NCI-H510A (cell line): ENCODE measurements at regions not wholly inside any gene's neighbourhood (a gene's known extent, or its start where the extent isn't known, plus 50 kb on each side); places are given as distances from the start of the nearest gene placed in this dataset.

Experiments used
- DNase-seq: peaks from one replicate; lab custom pipeline; 2025; lab: John Stamatoyannopoulos, UW

DNA sequence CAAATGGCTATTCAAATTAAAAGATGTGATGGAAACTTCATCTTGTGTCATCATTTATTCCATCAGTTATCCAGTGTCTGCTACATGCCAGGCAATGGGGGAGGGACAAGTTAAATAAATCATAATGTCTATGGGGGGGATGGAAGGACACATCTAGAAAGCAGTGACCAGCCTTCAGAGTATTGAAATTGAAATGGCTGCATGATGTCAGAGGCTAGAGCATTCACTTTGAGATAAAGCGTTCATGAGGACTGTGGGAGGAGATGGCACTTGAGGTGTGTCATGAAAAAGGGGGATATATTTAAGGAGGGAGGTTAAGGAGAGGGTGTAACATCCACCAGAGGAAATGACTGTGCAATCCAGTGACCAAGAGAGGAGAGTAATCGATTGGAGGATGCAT, 50.6 kb downstream of the SLIT2 start:
- no peak for DNase-seq

DNA sequence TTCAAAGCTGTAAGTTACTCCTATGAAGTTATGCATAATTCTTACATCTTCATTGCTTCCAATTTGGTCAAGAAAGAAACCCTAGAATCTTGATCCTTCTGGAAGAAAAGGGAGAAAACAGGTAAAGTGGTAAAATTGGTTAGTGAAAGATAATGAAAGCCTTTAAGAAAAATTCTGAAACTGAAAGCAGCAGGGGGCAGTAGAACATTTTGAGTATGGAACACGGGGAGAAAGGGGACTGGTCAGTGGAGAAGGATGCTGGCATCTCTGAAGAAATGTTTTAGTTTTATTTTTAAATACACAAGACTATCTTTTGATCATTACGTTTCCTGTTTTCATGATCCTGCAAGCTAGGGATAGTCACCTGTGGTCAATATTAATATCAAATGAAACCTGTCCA, 54.3 kb downstream of the SLIT2 start:
- no peak for DNase-seq

DNA sequence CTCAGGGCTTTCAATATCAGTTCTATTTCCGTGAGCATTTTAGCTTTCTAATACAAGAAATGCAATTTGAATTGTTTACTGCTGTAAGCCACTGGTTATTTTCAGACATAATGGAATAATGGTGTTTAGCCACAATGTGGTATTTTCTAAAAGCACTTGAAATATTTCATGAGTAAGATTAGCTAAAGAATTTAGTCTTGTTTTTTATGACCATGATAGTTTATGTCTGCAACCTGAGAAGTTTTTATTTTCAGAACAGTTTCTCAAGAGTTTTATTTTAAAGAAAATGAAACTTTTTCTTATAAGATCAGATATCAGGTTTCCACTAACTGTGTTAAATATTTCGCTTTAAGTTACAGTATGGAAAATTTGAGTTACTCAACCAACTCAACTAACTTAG, 60.2 kb downstream of the SLIT2 start:
- DNase-seq: no peak

DNA sequence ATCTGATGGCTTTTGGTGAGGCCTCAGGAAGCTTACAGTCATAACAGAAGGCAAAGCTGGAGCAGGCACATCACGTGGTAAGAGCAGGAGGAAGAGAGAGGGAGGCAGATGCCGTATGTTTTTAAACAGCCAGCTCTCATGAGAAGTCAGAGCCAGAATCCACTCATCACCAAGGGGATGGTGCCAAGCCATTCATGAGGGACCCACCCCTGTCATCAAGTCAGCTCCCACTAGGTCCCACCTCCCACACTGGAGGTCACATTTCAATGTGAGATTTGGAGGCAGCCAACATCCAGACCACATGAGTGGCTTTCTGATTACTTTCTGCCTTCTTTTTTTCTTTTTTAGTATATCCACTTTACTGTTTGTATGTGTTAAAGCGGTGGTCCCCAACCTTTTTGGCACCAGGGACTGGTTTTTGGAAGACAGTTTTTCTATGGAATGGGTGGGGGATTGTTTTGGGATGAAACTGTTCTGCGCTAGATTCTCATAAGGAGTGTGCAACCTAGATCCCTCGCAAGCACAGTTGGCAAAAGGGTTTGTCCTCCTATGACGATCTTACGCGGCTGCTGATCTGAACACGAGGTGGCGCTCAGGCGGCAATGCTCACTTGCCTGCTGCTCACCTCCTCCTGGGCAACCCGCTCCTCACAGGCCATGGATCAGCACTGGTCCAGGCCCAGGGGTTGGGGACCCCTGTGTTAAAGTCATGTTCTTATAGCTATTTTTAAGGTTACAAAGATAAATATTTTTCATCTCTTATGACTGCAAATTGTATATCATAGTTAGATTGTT, 61.7 kb downstream of the SLIT2 start:
- no peak for DNase-seq

DNA sequence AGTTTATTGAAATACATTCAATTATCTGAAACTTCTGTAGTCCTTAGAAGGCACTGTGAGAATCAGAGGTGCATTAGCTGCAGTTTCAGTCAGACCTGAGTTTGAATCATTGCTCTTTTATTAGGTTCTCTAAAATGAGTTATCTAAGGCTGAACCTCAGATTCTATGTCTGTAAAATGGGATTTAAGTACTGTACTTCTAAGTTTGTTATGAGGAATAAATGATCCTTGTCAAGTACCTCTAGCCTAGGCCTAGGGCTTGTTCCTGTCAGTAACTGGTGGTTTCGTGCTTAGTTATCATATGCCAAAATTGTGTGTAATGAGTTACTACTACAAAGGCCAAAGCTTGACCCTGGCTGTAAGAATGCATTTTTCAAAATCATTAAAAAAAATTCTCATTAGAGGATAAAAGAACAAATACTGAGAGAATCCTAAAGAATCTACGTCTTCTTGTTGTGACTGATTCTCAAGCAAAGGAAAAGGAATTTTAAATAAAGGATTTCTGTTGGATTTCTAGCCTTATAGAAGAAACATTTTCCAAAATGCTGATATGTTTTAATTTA, 65.8 kb downstream of the SLIT2 start:
- no peak for DNase-seq

DNA sequence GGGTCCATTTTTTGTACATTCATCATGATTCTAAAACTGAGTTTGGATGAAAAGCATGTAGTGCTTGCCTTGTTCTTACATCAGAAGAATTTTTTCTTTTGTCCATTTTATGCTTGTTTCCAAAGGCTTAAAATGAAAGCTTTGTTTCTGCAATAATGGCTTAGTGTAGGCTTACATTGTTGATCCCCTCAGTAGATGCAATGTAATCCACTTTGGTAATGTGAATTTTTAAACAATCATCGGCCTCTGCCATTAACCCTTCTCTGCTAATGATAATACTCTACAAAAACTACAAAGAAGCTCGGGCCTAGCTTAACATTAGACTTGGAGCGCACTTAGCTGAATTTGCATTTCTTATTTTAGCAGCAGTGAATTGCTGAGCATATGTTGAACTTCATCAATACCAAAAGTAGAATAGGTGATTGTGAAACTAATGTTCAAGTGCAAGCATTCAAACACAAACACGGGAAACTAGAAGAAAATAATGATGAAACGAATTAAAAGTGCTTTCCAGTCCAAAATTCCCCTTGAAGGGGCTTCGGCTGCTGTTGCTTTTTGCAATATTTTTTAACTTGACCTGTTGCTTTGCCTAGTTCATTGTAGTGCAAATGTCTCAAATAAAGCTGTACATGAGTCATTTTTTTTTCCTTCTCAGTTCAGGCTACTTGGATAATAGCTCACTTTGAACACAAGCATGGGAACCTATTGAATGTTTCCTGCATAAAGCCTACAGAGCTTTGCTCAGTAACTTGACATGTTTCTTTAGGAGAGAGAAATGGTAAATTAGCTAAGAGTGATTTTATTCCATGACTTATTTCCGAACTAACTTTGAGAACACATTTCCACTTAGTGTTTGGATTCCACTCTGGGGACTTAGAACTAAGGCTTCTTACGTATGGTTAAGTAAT, 66.5 kb downstream of the SLIT2 start:
- DNase-seq: no peak

DNA sequence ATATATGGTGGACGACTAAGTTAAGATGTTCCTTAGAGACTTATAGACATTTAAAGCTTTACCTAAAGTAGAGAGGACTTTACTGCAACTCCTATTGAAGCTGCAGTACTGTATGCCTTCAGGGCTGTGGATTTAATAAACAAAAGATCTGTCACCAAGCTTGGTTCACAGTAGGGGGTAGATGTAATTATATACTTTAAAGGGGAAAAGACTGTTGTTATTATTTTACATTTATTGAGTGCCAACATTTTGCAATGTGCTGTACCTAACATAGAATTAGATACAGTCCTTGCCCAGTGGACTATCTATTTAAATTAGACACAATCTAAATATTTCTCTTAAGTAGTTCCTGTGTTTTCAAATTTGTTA, 67.2 kb downstream of the SLIT2 start:
- DNase-seq: no peak

DNA sequence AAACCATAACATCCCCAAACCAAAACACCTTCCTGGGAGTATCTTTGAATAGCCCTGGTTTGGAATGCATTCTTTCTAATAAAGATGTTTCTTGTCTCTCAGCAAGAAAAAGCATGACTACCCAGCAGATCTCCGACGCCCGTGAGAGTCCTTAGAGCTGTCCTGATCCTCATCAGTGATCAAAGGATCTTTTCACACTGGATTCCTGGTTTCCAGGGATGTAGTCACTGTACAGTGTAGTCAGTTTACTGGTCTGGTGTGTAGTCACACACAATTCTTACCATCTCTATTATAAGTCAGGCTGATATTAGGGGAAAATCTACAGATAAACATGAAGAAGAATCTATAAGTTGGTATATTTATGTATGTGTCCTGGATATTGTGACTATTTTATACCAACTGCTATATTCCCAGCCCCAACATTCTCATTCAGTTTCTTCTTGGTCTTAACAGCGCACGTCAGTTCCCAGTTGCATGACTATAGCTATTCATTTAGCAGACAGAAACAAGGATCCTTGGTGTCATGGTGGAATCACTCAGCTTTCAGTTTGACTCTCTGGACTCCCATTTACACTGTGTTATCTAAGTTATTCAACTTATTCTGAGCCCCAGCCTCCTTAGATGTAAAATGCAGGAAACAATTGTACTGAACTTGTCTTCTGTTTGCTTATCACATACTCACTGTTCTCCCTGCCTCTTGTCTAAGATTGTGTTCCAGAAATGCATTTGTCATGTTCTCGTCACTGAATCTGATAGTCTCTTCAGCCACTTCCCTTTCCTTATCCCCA, 68.3 kb downstream of the SLIT2 start:
- no peak for DNase-seq

DNA sequence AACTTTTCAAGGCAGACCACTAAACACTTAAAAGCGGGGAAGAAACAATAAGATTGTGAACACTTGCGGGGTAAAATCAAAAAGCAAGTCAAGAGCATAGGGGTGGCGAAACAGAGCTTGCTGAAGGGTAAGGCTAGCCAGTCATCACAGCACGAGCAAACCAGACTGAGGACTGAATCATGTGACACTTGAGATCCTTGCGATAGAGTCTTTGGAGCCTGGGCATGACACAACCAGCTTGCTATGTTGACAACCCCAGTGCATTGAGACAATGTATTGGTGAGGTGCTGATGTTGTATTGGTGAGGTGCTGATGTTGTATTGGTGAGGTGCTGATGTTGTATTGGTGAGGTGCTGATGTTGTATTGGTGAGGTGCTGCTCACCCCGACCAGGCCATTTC, 72.3 kb downstream of the SLIT2 start:
- no peak for DNase-seq

DNA sequence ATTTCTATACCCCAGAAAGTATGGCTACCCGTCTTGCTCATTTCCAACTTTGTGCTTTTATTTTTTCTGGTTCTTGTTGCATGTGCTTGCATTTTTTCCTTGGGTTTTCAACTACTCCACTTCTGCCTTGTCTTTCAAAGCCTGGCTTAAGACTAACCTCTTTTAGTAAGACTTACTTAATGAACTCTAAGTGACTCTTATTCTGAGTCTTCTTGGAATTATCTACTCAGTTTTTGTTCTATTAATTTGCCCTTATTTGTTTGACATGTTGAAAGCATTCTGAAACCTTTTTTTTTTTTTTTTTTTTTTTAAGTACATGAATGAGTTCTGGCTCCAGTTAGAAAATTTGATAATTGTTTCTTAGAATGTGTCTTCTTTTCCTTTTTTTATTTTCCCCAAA, 74.8 kb downstream of the SLIT2 start:
- no peak for DNase-seq

DNA sequence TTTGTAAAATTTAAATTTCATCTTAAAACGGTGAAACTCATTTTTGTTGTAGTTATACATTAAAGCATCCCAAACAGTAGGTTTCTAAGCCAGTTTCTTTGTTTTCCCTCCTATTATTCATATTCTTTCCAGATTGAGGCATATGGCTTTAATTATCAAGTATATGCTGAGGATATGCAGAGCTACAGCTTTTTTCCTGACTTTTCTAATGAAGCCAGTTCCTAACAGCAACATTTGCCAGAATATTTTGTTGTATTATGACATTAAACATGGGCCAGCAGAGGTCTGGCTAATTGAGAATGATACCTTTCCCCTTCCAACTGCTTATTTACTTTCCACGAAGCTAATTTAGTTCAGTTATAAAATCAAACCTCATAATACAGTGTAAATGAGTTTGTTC, 75.3 kb downstream of the SLIT2 start:
- no peak for DNase-seq

DNA sequence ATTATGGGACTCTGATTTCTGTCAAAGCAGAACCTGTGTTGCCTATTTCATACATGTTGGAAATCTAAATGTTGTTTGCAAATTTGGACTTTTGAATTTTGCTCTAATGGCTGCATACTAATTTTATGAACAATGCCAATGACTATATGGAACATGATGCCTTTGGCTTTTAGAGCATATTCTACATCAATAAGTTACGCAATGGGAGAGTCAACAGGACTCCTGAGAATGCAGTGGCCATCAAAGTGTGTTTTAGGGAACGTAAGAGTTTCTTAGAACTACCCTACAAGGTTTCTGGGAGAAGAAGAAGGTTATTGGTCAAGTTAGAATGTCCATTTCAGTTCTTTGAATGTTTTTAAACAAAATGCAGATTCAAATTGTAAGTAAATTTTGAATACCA, 76.1 kb downstream of the SLIT2 start:
- DNase-seq: no peak

DNA sequence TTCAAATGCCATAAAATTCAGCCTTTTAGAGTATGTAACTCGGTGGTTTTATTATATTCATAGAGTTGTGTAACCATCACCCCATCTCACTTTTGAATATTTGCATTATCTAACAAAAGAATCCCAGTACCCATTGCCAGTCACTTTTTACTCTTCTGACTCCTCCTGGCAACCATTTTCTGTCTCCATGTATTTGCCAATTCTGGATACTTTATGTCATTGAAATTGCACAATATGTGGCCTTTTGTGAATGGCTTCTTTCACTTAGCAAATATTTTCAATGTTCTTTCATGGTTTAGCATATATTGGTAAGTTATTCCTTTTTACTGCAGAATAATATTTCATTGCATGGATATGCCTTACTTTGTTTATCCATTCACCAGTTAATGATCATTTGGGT, 79.9 kb downstream of the SLIT2 start:
- no peak for DNase-seq

DNA sequence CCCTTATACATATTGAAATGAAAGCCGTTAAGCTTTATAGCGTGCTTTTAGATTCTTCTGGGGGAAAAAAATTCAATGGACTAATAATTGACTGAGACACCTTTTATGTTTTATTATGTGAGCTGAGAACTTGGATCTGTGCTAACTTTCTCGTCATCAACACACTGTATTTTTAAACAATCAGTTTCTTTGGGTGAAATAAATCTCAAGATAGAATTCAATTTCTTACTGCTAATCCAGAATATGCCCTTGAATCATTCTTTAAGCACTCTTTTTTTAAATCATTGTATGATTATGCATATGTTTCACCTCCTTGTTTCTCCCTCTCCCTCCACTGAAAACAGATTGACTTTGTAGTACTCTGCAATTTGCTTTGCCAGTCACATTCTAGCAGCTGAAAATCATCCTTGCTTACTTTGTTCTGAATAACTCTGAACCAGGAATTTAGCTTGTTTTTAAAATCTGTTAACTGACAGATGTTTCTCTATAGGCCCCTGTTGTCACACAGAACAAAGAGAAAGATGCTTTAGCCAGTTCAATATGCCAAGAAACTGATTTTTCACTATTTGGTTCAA, 81.5 kb downstream of the SLIT2 start:
- no peak for DNase-seq

DNA sequence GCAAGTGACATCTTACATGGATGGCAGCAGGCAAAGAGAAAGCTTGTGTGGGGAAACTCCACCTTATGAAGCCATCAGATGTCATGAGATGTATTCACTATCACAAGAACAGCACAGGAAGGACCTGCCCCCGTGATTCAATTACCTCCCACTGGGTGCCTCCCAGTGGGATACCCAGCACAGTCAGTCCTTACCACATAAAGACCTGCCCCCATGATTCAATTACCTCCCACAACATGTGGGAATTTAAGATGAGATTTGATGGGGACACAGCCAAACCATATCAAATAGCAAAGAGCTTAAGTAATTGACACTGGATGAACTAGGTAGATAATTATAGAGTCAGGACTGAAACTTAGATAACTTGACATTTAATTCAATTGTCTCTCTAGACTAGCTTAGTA, 85.6 kb downstream of the SLIT2 start:
- DNase-seq: no peak

DNA sequence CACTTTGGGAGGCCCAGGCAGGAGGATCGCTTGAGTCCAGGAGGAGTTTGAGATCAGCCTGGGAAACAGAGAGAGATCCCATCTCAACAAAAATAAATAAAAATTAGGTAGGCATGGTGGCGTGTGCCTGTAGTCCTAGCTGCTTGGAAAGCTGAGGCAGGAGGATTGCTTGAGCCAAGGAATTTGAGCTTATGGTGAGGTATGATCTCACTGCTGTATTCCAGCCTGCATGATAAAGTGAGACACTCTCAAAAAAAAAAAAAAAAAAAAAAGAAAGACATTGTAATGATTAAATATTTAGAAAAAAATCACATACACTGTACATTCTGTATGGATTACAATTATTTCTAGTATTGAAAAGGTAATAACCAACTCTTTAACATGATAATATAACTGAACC, 87.1 kb downstream of the SLIT2 start:
- no peak for DNase-seq

DNA sequence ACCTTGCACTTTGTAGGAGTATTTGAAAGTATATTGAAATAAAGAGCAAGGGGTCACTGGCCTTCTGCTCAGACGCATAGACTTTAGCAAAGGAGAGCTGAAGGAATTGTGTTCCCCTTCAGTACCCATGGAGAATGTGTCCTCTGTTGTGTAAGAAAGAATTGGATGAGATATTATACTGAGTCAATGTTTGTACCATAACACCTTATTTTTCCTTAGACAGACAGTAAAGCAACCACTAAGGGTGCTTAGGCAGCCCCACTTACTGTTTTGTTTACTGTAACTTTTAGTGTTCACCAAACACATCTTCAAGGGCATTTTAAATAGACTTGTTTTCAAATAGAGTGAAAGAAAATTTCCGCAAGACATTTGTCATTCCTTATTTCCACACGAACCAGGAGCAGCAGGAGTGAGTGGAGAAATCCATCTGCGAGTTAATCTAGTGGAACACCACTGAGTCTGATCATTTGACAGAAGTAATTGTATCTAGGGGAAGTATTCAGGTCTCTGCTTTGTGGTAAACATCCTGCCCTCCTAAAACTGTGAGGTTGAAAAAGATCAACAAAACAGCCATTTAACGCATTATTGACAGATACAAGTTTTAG, 89.5 kb downstream of the SLIT2 start:
- DNase-seq: no peak

DNA sequence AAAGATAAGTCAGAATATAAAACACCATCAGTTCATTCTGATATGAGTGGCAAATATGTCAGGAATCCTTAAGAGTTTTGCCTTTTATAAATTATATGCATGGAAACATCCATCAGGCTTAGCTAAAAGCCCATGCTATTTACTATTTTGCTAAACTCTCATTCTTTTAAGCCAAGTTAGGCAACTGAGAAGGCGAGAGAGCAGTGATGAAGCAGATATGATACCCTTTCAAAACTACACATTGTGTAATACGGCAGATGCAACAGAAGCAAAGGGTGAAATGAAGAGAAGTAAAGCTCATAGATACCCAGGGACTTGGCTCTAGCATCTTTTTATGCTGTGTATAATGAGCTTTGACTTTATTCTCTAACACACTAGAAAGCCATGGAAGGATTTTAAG, 95.8 kb downstream of the SLIT2 start:
- DNase-seq: no peak

DNA sequence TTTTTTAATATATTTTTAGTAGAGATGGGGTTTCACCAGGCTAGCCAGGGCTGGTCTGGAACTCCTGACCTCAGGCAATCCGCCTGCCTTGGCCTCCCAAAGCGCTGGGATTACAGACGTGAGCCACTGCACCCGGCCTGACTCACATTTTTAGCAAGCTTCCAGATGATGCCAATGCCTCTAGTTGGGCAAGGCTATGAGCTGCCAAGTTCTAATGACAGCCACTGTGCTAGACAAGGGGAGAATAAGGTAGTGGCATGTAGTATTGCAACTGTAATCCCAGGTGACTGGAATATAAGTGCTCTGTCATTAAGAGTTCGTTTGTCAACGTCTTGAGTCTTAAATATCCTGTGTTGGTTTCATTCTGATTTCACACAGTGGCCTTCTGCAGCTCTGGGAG, 96.7 kb downstream of the SLIT2 start:
- DNase-seq: no peak

DNA sequence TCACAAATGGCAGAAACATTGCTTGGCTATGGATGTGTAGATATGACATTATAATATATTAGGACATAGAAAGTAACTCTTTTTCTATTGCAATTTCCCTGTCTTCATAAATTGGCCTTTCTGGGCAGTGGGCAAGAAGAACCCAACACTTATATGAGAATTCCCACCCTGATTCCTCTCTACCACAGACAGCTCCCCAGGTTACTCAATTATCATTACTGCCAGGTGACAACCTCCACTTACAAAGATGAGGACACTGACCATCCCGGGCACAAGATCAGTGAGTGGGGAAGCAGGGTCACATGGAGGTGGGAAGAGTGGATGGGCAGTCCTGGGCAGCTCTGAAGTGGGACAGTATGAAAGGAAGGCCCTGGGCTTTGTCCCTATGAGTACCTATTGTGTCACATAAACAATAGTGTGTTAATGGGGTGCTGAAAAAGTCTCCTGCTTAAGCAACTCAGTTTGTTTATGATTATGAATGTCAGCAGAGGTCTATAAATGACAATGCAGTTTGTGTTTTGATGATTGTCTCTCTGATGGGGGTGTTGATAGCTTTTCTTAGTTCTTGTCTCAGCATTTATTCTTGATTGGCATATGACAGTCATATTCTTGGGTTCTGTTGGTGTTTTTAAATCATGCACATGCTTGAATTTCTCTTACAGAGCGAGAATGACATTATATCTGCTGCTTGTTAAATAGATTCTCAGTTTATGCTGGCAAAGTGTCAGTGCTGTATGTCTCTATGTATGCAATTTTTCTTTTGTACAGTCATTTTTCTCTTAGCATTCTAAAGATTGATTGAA, 99.9 kb downstream of the SLIT2 start:
- DNase-seq: no peak

DNA sequence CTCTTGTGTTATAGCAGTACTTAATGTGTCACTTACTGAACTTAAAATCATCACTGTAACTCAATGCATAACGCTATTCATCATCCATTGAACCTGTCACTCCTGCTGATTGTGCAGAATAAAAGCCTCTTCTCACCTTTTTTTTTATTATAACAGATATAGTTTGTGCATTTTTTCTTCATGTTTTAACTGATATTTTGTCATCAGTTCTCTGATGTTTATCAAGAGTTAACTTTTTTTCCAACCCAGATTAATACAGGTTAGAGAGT, 100.4 kb downstream of the SLIT2 start:
- no peak for DNase-seq
